Adrenal gland (tissue), 9 donors: ENCODE measurements at regions not wholly inside any gene's neighbourhood (a gene's known extent, or its start where the extent isn't known, plus 50 kb on each side); places are given as distances from the start of the nearest gene placed in this dataset.

Experiments used
- DNase-seq, 7 donors: peaks; one replicate each; pipeline ENCODE4 v3.0.0-alpha.2; 2019 to 2020
- H3K27ac ChIP-seq, 5 donors: fragments of 200-600 bp; sonication (generic) in 4 of 5; 1 replicate in 3 of 5; 2 replicates in 2 of 5; pipeline versions ENCODE4 v1.5.1 to v1.8.0; 2016 to 2020; ENCODE audit warnings: mild to moderate bottlenecking in 1 of 5
- H3K27me3 ChIP-seq: fragments of 200-600 bp; 2 replicates; pipeline ENCODE4 v1.8.0; 2021
- H3K36me3 ChIP-seq, 2 donors: fragments of 200-600 bp; replicated peaks in 1 of 2; 1 replicate in 1 of 2; 2 replicates in 1 of 2; pipeline versions ENCODE4 v1.5.1 to v1.8.0; 2018 to 2022
- H3K4me1 ChIP-seq, 2 donors: fragments of 200-600 bp; replicated peaks in 1 of 2; 1 replicate in 1 of 2; 2 replicates in 1 of 2; pipeline versions ENCODE4 v1.5.1 to v1.8.0; 2018 to 2021
- H3K4me3 ChIP-seq, 4 donors: fragments of 200-600 bp; sonication (generic) in 3 of 4; one replicate each; pipeline ENCODE4 v1.5.1; 2016 to 2018
- H3K9me3 ChIP-seq, 3 donors: fragments of 200-600 bp; sonication (generic) in 1 of 3; replicated peaks in 1 of 3; 1 replicate in 2 of 3; 2 replicates in 1 of 3; pipeline versions ENCODE4 v1.5.1 to v1.8.0; 2016 to 2021
- POLR2A ChIP-seq, 2 donors: fragments of 450-650 bp; IDR thresholded peaks; one replicate each; pipeline ENCODE4 v1.6.1; 2017; ENCODE audit warnings: antibody characterized with exemption in 2 of 2, mild to moderate bottlenecking in 2 of 2, moderate library complexity in 1 of 2
- WGBS, 4 donors: extraction: QIAGEN DNeasy Blood & Tissue Kit in 2 of 4; methylation state at CpG; one replicate each; pipeline versions ENCODE4 v1.1.5 to v1.1.7; 2013 to 2017; 5-methylcytosine and 5-hydroxymethylcytosine counted together
- intact Hi-C, 2 donors: fragments of 100-400 bp; cut with DNase I; formaldehyde crosslinking; loops; one replicate each; pipeline versions ENCODE4 v1.14.1 to v1.15.0; 2022 to 2023
- TF ChIP-seq, protein P1 (sequence below), 6 experiments: fragments of 450-650 bp in 4 of 6; fragments of 200-600 bp in 2 of 6; sonication (generic) in 1 of 6; IDR thresholded peaks; 1 replicate in 5 of 6; 2 replicates in 1 of 6; pipeline versions ENCODE4 v1.5.1 to v1.8.0; 2016 to 2021; ENCODE audit warnings: antibody characterized with exemption in 6 of 6, mild to moderate bottlenecking in 2 of 6, moderate library complexity in 1 of 6
- donor health status: healthy with polysubstance abuse.
- donor health status: Bipolar disorder and iron deficiency.
- donor health status: DM: yes; HTN: yes; CAD: no.
- donor health status: DM: no; HTN: no; CAD: no.
- donor health status: DM: no; HTN: no; CAD: no.

DNA sequence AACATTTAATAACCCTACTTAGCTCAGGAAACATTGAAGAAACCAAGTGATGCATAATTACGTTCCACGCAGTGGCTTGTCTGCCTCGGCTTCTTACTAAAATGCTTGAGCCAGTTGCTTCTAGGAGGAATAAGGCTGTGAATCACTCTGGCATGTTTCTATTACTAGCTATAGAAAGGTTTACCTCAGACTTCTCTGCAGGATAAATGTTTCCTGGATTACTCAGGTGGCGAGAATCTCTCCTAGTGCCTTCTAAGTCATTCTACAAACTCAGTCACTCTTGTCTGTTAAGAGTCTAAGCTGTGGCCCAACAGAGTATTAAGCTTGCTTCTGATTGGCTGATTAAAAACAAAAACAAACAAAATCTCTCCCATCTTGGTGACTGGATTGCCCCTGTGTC lies 92.0 kb upstream of the RALGPS2 start:
- Histone ChIP-seq H3K27ac (peak overlapping the region in 1 of 5 donors; percentile 34), H3K36me3 (no peaks in the 10 kb centered on the region), H3K9me3 (no peaks in the 10 kb centered on the region), H3K27me3 (no peaks in the 10 kb centered on the region), H3K4me3 (no peak overlapping the region), H3K4me1 (no peaks in the 10 kb centered on the region)
- intact Hi-C loops, result no loop called here
- no peak for DNase-seq
- 70 to 97% (median 89%) methylated on average over 4 of the region's 4 CpGs for WGBS, 4 donors
- TF ChIP-seq, protein P1, sequence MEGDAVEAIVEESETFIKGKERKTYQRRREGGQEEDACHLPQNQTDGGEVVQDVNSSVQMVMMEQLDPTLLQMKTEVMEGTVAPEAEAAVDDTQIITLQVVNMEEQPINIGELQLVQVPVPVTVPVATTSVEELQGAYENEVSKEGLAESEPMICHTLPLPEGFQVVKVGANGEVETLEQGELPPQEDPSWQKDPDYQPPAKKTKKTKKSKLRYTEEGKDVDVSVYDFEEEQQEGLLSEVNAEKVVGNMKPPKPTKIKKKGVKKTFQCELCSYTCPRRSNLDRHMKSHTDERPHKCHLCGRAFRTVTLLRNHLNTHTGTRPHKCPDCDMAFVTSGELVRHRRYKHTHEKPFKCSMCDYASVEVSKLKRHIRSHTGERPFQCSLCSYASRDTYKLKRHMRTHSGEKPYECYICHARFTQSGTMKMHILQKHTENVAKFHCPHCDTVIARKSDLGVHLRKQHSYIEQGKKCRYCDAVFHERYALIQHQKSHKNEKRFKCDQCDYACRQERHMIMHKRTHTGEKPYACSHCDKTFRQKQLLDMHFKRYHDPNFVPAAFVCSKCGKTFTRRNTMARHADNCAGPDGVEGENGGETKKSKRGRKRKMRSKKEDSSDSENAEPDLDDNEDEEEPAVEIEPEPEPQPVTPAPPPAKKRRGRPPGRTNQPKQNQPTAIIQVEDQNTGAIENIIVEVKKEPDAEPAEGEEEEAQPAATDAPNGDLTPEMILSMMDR (IDR thresholded peaks at IDR 0.05), result no peak
- TF ChIP-seq POLR2A (IDR thresholded peaks at IDR 0.05), result no peak

DNA sequence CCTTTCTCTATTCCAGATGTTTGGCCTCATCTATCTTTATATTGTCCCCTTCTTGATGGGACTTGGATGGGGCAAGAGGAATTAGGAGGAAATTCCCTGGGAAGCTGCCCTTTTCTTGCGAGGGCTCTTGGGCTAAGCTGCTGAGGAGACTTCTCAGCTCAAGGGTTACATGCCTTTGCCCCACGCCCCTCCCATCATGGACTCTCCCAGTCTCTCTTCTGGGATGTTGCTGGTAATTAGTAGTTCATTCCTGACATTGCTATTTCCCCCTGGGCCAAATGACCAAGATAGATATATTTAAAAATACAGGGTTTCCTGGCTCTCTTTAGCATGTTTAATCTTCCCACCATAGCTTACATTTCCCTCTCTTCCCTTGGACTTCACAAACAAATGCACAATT lies 90.6 kb upstream of the RALGPS2 start:
- Histone ChIP-seq H3K27me3 (no peaks in the 10 kb centered on the region), H3K9me3 (no peaks in the 10 kb centered on the region), H3K27ac (no peak overlapping the region), H3K36me3 (no peaks in the 10 kb centered on the region), H3K4me3 (no peak overlapping the region), H3K4me1 (no peaks in the 10 kb centered on the region)
- intact Hi-C loops, result no loop called here
- WGBS, 4 donors, result 50 to 92% (median 64%) methylated on average over 2 of the region's 2 CpGs
- DNase-seq, result peak in 2 of 7 donors; percentile 24 to 58
- TF ChIP-seq, protein P1 (IDR thresholded peaks at IDR 0.05), result no peak
- no peak for TF ChIP-seq POLR2A (IDR thresholded peaks at IDR 0.05)

DNA sequence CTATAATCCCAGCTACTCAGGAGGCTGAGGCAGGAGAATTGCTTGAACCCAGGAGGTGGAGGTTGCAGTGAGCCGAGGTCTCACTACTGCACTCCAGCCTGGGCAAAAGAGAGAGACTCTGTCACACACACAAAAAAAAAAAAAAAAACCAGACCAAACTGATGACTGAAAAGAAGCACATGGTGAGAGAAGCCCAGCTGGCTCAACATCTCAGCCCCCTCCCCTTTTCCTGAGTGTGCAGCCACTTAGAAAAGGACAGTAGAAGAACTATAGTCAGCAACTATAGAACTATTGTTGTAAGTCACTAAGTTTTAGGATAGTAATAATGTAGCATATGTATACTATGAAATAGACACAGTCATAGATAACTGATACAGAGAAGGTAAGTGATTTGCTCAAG lies 87.2 kb upstream of the RALGPS2 start:
- no peak for DNase-seq
- no peaks in the 10 kb centered on the region for H3K36me3 ChIP-seq
- WGBS, 4 donors, result 88 to 96% (median 95%) methylated on average over 1 of the region's 1 CpG

DNA sequence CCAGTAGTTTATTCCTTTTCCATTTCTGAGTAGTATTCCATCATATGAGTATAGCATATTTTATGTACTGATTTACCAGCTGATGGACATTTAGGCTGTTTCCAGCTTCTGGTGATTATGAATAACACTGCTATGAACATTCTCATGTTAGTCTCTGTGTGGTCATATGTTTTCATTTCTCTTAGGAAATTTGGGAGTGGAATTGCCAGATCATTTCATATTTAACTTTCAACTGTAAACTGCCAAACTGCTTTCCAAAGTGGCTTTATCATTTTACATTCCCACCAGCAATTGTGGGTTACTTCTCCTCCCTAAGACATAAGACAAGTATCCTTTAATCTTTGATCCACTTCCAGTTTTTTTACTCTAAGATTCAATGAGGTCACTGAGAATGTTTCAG lies 85.7 kb upstream of the RALGPS2 start:
- no peak overlapping the region for H3K27ac ChIP-seq
- no peaks in the 10 kb centered on the region for H3K36me3 ChIP-seq
- intact Hi-C loops, result no loop called here
- H3K9me3 ChIP-seq, result no peaks in the 10 kb centered on the region
- TF ChIP-seq, protein P1 (IDR thresholded peaks at IDR 0.05), result no peak
- no peak for TF ChIP-seq POLR2A (IDR thresholded peaks at IDR 0.05)
- no peak overlapping the region for H3K4me3 ChIP-seq
- H3K4me1 ChIP-seq, result peaks cover 5 to 8% of the 10 kb centered on the region in 2 donors
- H3K27me3 ChIP-seq, result no peaks in the 10 kb centered on the region
- DNase-seq, result no peak

More for the DNA sequence above, 87.2 kb upstream of the RALGPS2 start:
- no peaks in the 10 kb centered on the region for H3K27me3 ChIP-seq
- intact Hi-C loops, result no loop called here
- H3K4me1 ChIP-seq, result no peaks in the 10 kb centered on the region
- no peak overlapping the region for H3K27ac ChIP-seq
- no peak overlapping the region for H3K4me3 ChIP-seq
- TF ChIP-seq POLR2A (IDR thresholded peaks at IDR 0.05), result no peak
- TF ChIP-seq, protein P1 (IDR thresholded peaks at IDR 0.05), result no peak
- no peaks in the 10 kb centered on the region for H3K9me3 ChIP-seq
